BJ (cell line): ENCODE measurements at regions not wholly inside any gene's neighbourhood (a gene's known extent, or its start where the extent isn't known, plus 50 kb on each side); places are given as distances from the start of the nearest gene placed in this dataset.

Source experiments
- CTCF ChIA-PET: fragments of 350-600 bp; formaldehyde crosslinking; extraction: SDS; loops from one replicate; lab custom pipeline; 2021; ENCODE audit warnings: antibody characterized with exemption, inconsistent platforms; lab: Yijun Ruan, JAX
- POLR2A ChIA-PET: fragments of 300-600 bp; sonication (Branson Sonifier 250); formaldehyde crosslinking; extraction: SDS; loops from one replicate; lab custom pipeline; 2021; ENCODE audit warnings: antibody characterized with exemption; lab: Charles Lee
- DNase-seq: peaks from one replicate; pipeline ENCODE4 v3.0.0-alpha.2; 2011; ENCODE audit warnings: low read depth
- H3K27me3 ChIP-seq: 2 replicates; pipeline ENCODE4 v1.6.0; 2011; ENCODE audit warnings: low read length; ENCODE audit not compliant: control insufficient read depth, insufficient read depth
- H3K36me3 ChIP-seq: 2 replicates; pipeline ENCODE4 v1.5.1; 2011; ENCODE audit warnings: low read length; ENCODE audit not compliant: control insufficient read depth, insufficient read depth
- H3K4me3 ChIP-seq: 2 replicates; pipeline ENCODE4 v1.5.1; 2011; ENCODE audit warnings: low read depth, mild to moderate bottlenecking, control low read depth, low read length
- CTCF ChIP-seq: IDR thresholded peaks from 2 replicates; pipeline ENCODE4 v1.5.1; 2011; ENCODE audit warnings: low read depth, mild to moderate bottlenecking, control low read depth, inconsistent platforms, low read length, moderate library complexity; ENCODE audit not compliant: insufficient read depth

- POLR2A ChIA-PET = no interaction called here
- Histone ChIP-seq H3K4me3 (no peak overlapping the region), H3K27me3 (no peaks in the 10 kb centered on the region), H3K36me3 (no peaks in the 10 kb centered on the region)
- no peak for TF ChIP-seq CTCF
- no peak for DNase-seq
- CTCF ChIA-PET = no interaction called here
Measured at GRCh38 chr14:101481557-101481956, 79.7 kb upstream of the DIO3 start.

GRCh38 chr14:101482066-101482465 is 79.2 kb upstream of the DIO3 start:
- DNase-seq = no peak
- Histone ChIP-seq H3K36me3 (no peaks in the 10 kb centered on the region), H3K27me3 (no peaks in the 10 kb centered on the region), H3K4me3 (no peak overlapping the region)
- TF ChIP-seq CTCF = no peak
- ChIA-PET CTCF (no interaction called here), POLR2A (no interaction called here)

- ChIA-PET CTCF (no interaction called here), POLR2A (no interaction called here)
- Histone ChIP-seq H3K4me3 (no peak overlapping the region), H3K27me3 (no peaks in the 10 kb centered on the region), H3K36me3 (no peaks in the 10 kb centered on the region)
- no peak for TF ChIP-seq CTCF
- no peak for DNase-seq
Measured at GRCh38 chr14:101483829-101484228, 77.5 kb upstream of the DIO3 start.

- TF ChIP-seq CTCF = no peak
- ChIA-PET CTCF (no interaction called here), POLR2A (no interaction called here)
- no peak for DNase-seq
- Histone ChIP-seq H3K36me3 (no peaks in the 10 kb centered on the region), H3K4me3 (no peak overlapping the region), H3K27me3 (no peaks in the 10 kb centered on the region)
Measured at GRCh38 chr14:101489092-101489760, 72.1 kb upstream of the DIO3 start.

- H3K36me3 ChIP-seq = no peaks in the 10 kb centered on the region
- ChIA-PET POLR2A (no interaction called here), CTCF (no interaction called here)
- H3K4me3 ChIP-seq = no peak overlapping the region
- DNase-seq = no peak
- TF ChIP-seq CTCF = no peak
- no peaks in the 10 kb centered on the region for H3K27me3 ChIP-seq
Measured at GRCh38 chr14:101490771-101491170, 70.5 kb upstream of the DIO3 start.
